WTC11 (cell line): ENCODE measurements at regions not wholly inside any gene's neighbourhood (a gene's known extent, or its start where the extent isn't known, plus 50 kb on each side); places are given as distances from the start of the nearest gene placed in this dataset.
"Not testable (repeated sequence)": the region's sequence is repeated elsewhere in the genome, so short reads cannot be mapped to it uniquely, and the experiment has no call there.

ENCODE experiments used
- ATAC-seq: fragments of 200-7000 bp; cut with Tn5 transposase; 2 replicates; pipeline ENCODE4 v1.10.0; 2021; ENCODE audit warnings: mild to moderate bottlenecking, moderate library complexity
- CTCF ChIA-PET: fragments of 300-600 bp; sonication (Branson Sonifier 250); formaldehyde crosslinking; loops from one replicate; lab custom pipeline; 2021; ENCODE audit warnings: antibody characterized with exemption; lab: Charles Lee
- POLR2A ChIA-PET: fragments of 350-600 bp; sonication (Branson Sonifier 250); formaldehyde crosslinking; loops from one replicate; lab custom pipeline; 2021; ENCODE audit warnings: antibody characterized with exemption; lab: Charles Lee
- DNase-seq: peaks from one replicate; pipeline ENCODE4 v3.0.0; 2021; ENCODE audit warnings: low spot score
- H3K27ac Mint-ChIP-seq: 2 replicates; pipeline ENCODE4 v1.8.0; 2021; ENCODE audit warnings: mixed read lengths
- H3K27me3 Mint-ChIP-seq: 2 replicates; pipeline ENCODE4 v1.8.0; 2021; ENCODE audit warnings: low read depth, mild to moderate bottlenecking, moderate library complexity, mixed read lengths
- H3K36me3 Mint-ChIP-seq: 2 replicates; pipeline ENCODE4 v1.8.0; 2021; ENCODE audit warnings: mixed read lengths
- H3K4me1 Mint-ChIP-seq: 2 replicates; pipeline ENCODE4 v1.8.0; 2022; ENCODE audit warnings: mixed read lengths
- H3K4me3 Mint-ChIP-seq: 2 replicates; pipeline ENCODE4 v1.8.0; 2021; ENCODE audit warnings: mild to moderate bottlenecking, moderate library complexity, mixed read lengths
- H3K9me3 Mint-ChIP-seq: 2 replicates; pipeline ENCODE4 v1.8.0; 2021; ENCODE audit warnings: mixed read lengths
- AR ChIP-seq: fragments of 250-450 bp; sonication (Bioruptor Pico); IDR thresholded peaks from 2 replicates; pipeline ENCODE4 v1.9.0; 2021; ENCODE audit warnings: mild to moderate bottlenecking
- ATF1 ChIP-seq: sonication (generic); formaldehyde crosslinking; IDR thresholded peaks from 2 replicates; pipeline ENCODE4 v1.8.1; 2023; ENCODE audit warnings: mild to moderate bottlenecking, moderate library complexity, missing genetic modification reagents
- CREB1 ChIP-seq: sonication (generic); formaldehyde crosslinking; IDR thresholded peaks from 2 replicates; pipeline ENCODE4 v1.8.0; 2023; ENCODE audit warnings: mild to moderate bottlenecking, missing genetic modification reagents
- EMX1 ChIP-seq: fragments of 250-450 bp; sonication (Bioruptor Pico); IDR thresholded peaks from 2 replicates; pipeline ENCODE4 v1.8.0; 2021; ENCODE audit warnings: mild to moderate bottlenecking
- ERG ChIP-seq: fragments of 250-450 bp; sonication (Bioruptor Pico); IDR thresholded peaks from 2 replicates; pipeline ENCODE4 v1.8.0; 2021; ENCODE audit warnings: mild to moderate bottlenecking
- FOXJ3 ChIP-seq: sonication (generic); formaldehyde crosslinking; IDR thresholded peaks from 2 replicates; pipeline ENCODE4 v1.9.0; 2021; ENCODE audit warnings: missing genetic modification reagents, mild to moderate bottlenecking, borderline replicate concordance
- FOXP1 ChIP-seq: sonication (generic); formaldehyde crosslinking; IDR thresholded peaks from 2 replicates; pipeline ENCODE4 v1.8.0; 2022; ENCODE audit warnings: missing genetic modification reagents, mild to moderate bottlenecking, moderate library complexity, borderline replicate concordance
- GABPB1 ChIP-seq: sonication (generic); formaldehyde crosslinking; IDR thresholded peaks from 2 replicates; pipeline ENCODE4 v1.8.1; 2023; ENCODE audit warnings: mild to moderate bottlenecking, missing genetic modification reagents
- GRHL2 ChIP-seq: fragments of 250-450 bp; sonication (Bioruptor Pico); IDR thresholded peaks from 2 replicates; pipeline ENCODE4 v1.8.0; 2022; ENCODE audit warnings: mild to moderate bottlenecking, moderate library complexity; ENCODE audit not compliant: insufficient replicate concordance, severe bottlenecking
- JAZF1 ChIP-seq: fragments of 250-450 bp; sonication (Bioruptor Pico); IDR thresholded peaks from 2 replicates; pipeline ENCODE4 v1.9.0; 2021; ENCODE audit warnings: moderate library complexity, mild to moderate bottlenecking, inconsistent platforms
- KAT7 ChIP-seq: sonication (generic); formaldehyde crosslinking; IDR thresholded peaks from 2 replicates; pipeline ENCODE4 v1.8.1; 2023; ENCODE audit warnings: missing genetic modification reagents, mild to moderate bottlenecking, borderline replicate concordance
- SOX15 ChIP-seq: fragments of 250-450 bp; sonication (Bioruptor Pico); IDR thresholded peaks from 2 replicates; pipeline ENCODE4 v1.9.0; 2021; ENCODE audit warnings: mild to moderate bottlenecking
- ZBTB43 ChIP-seq: sonication (generic); formaldehyde crosslinking; IDR thresholded peaks from 2 replicates; pipeline ENCODE4 v1.8.1; 2023; ENCODE audit warnings: mild to moderate bottlenecking, missing genetic modification reagents
- TF ChIP-seq, protein P1 (sequence below): sonication (generic); formaldehyde crosslinking; conservative IDR thresholded peaks from 2 replicates; pipeline ENCODE4 v1.8.1; 2022; ENCODE audit warnings: mild to moderate bottlenecking, missing genetic modification reagents
- TF ChIP-seq, protein P2 (sequence below): fragments of 250-450 bp; sonication (Bioruptor Pico); IDR thresholded peaks from 2 replicates; pipeline ENCODE4 v1.9.0; 2021; ENCODE audit warnings: moderate library complexity, mild to moderate bottlenecking, inconsistent platforms, borderline replicate concordance
- TF ChIP-seq, protein P3 (sequence below): sonication (generic); formaldehyde crosslinking; IDR thresholded peaks from 2 replicates; pipeline ENCODE4 v1.8.1; 2023; ENCODE audit warnings: mild to moderate bottlenecking, missing genetic modification reagents
- TF ChIP-seq, protein P4 (sequence below): sonication (generic); formaldehyde crosslinking; IDR thresholded peaks from 2 replicates; pipeline ENCODE4 v1.8.1; 2023; ENCODE audit warnings: mild to moderate bottlenecking, missing genetic modification reagents, borderline replicate concordance

DNA sequence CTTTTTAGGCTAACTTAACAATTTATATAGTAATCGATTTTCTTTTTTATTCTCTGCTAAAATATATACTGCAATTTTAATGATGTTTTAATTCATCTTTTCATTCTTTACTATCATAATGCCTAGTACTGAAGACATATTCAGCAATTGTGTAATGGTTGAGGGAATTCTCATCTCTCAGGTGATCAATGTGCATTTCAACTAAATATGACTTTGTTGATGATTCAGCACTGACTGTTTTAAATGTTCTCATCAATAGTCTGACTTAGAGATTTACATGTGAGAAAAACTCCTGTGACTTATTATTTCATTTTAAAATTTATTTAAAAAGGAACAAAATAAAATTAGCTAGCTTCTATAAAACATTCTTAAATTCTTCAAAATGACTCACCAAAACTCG, 1450.3 kb downstream of the STIM2 start (continued):
- TF ChIP-seq GABPB1 (CRISPR knock-in tag) (no peak), ERG (CRISPR knock-in tag) (no peak)
- TF ChIP-seq, protein P1, sequence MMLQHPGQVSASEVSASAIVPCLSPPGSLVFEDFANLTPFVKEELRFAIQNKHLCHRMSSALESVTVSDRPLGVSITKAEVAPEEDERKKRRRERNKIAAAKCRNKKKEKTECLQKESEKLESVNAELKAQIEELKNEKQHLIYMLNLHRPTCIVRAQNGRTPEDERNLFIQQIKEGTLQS (CRISPR knock-in tag): no peak
- TF ChIP-seq, protein P2, sequence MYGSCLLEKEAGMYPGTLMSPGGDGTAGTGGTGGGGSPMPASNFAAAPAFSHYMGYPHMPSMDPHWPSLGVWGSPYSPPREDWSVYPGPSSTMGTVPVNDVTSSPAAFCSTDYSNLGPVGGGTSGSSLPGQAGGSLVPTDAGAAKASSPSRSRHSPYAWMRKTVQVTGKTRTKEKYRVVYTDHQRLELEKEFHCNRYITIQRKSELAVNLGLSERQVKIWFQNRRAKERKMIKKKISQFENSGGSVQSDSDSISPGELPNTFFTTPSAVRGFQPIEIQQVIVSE (CRISPR knock-in tag): no peak

DNA sequence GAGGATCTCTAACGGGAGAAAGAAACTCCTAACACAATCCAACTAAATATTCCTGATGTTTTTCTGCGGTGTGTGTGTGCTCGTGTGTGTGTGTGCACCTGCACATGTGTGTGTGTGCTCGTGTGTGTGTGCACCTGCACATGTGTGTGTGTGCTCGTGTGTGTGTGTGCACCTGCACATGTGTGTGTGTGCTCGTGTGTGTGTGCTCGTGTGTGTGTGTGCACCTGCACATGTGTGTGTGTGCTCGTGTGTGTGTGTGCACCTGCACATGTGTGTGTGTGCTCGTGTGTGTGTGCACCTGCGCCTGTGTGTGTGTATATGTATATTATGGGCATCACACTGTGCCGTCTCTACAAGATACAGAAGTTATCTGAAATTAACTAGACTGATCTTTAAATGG, 1451.9 kb downstream of the STIM2 start:
- peaks cover 14% of the 10 kb centered on the region for H3K9me3 Mint-ChIP-seq
- H3K27ac Mint-ChIP-seq, H3K36me3 Mint-ChIP-seq, DNase-seq, H3K4me3 Mint-ChIP-seq, H3K27me3 Mint-ChIP-seq, CTCF ChIA-PET, POLR2A ChIA-PET, H3K4me1 Mint-ChIP-seq, ATAC-seq: not testable (repeated sequence)

DNA sequence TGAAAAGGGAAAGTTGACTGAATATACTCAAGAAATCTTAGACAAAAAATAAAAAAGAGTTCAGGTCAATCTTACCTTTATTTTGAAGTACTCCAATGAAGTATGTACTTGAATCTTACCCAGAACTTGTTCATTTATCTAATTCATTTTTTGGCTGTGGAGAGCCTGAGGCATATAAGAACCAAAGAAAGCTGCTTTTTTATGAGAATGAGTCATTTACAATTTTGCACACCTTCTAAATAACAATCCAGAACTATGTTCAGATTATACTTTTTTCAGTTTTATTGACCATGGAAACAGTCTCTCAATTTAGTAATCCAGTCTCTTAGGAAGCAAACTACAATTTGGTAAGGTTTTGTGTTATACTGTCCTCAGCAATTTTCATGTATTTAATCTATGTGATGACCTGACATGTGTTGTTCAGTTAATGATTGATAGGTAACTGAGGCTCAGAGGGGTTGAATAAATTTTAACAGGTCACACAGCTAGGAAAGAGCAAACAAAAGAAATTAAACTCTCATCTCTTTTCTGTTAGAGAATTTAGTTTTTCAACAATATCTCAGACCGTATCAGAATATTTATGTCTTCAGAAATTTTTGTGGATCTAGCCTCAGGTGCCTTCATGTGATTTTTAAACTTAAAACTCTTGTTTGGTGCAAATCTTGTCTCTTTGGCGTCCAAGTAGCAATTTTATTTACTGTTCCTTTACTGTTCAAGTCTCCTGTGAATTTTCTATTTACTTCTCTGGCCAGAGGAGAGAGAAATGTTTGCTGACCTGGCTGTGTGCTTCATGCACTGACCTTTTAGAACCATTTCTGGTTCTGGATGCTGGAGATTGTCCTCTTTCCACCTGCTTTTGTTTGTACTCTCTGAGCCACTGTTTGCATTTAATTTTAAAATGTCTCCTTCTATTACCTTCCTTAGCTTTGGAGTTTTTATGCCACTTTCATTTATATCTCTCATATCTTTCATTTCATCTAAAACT, 1453.4 kb downstream of the STIM2 start:
- TF ChIP-seq KAT7 (CRISPR knock-in tag) (no peak), ATF1 (CRISPR knock-in tag) (no peak), EMX1 (CRISPR knock-in tag) (no peak), JAZF1 (CRISPR knock-in tag) (no peak), FOXJ3 (CRISPR knock-in tag) (no peak), SOX15 (CRISPR knock-in tag) (no peak), ZBTB43 (CRISPR knock-in tag) (no peak), GRHL2 (no peak), CREB1 (no peak), FOXP1 (CRISPR knock-in tag) (no peak), AR (CRISPR knock-in tag) (no peak)
- TF ChIP-seq, protein P3, sequence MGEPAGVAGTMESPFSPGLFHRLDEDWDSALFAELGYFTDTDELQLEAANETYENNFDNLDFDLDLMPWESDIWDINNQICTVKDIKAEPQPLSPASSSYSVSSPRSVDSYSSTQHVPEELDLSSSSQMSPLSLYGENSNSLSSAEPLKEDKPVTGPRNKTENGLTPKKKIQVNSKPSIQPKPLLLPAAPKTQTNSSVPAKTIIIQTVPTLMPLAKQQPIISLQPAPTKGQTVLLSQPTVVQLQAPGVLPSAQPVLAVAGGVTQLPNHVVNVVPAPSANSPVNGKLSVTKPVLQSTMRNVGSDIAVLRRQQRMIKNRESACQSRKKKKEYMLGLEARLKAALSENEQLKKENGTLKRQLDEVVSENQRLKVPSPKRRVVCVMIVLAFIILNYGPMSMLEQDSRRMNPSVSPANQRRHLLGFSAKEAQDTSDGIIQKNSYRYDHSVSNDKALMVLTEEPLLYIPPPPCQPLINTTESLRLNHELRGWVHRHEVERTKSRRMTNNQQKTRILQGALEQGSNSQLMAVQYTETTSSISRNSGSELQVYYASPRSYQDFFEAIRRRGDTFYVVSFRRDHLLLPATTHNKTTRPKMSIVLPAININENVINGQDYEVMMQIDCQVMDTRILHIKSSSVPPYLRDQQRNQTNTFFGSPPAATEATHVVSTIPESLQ (CRISPR knock-in tag): no peak
- TF ChIP-seq, protein P1 (CRISPR knock-in tag): no peak
- TF ChIP-seq, protein P4, sequence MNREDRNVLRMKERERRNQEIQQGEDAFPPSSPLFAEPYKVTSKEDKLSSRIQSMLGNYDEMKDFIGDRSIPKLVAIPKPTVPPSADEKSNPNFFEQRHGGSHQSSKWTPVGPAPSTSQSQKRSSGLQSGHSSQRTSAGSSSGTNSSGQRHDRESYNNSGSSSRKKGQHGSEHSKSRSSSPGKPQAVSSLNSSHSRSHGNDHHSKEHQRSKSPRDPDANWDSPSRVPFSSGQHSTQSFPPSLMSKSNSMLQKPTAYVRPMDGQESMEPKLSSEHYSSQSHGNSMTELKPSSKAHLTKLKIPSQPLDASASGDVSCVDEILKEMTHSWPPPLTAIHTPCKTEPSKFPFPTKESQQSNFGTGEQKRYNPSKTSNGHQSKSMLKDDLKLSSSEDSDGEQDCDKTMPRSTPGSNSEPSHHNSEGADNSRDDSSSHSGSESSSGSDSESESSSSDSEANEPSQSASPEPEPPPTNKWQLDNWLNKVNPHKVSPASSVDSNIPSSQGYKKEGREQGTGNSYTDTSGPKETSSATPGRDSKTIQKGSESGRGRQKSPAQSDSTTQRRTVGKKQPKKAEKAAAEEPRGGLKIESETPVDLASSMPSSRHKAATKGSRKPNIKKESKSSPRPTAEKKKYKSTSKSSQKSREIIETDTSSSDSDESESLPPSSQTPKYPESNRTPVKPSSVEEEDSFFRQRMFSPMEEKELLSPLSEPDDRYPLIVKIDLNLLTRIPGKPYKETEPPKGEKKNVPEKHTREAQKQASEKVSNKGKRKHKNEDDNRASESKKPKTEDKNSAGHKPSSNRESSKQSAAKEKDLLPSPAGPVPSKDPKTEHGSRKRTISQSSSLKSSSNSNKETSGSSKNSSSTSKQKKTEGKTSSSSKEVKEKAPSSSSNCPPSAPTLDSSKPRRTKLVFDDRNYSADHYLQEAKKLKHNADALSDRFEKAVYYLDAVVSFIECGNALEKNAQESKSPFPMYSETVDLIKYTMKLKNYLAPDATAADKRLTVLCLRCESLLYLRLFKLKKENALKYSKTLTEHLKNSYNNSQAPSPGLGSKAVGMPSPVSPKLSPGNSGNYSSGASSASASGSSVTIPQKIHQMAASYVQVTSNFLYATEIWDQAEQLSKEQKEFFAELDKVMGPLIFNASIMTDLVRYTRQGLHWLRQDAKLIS (CRISPR knock-in tag): no peak
- DNase-seq: no peak
- no peaks in the 10 kb centered on the region for H3K27me3 Mint-ChIP-seq
- ChIA-PET CTCF (no interaction called here), POLR2A (no interaction called here)
- no peak overlapping the region for H3K4me3 Mint-ChIP-seq
- no peak overlapping the region for H3K27ac Mint-ChIP-seq
- no peak for ATAC-seq
- H3K36me3 Mint-ChIP-seq: peaks cover 7% of the 10 kb centered on the region; the same call in 1 of the 2 replicates
- H3K4me1 Mint-ChIP-seq: no peaks in the 10 kb centered on the region
- peaks cover 14% of the 10 kb centered on the region for H3K9me3 Mint-ChIP-seq
